ENCODE measurements at regions not wholly inside any gene's neighbourhood (a gene's known extent, or its start where the extent isn't known, plus 50 kb on each side); places are given as distances from the start of the nearest gene placed in this dataset.

GRCh38 chr9:82105729-82106128 lies 117.2 kb downstream of the SPATA31D1 start:
- Histone ChIP-seq H3K27ac (ENCODE audit: extremely low read depth, low read depth, low read length) (no peak overlapping the region), H3K36me3 (ENCODE audit: control insufficient read depth in 2 of 2, insufficient read depth in 1 of 2, low read length in 2 of 2) (no peaks in the 10 kb centered on the region), H3K9me3 (ENCODE audit: control insufficient read depth, insufficient read depth, low read depth, low read length) (no peaks in the 10 kb centered on the region), H3K4me1 (ENCODE audit: control insufficient read depth, insufficient read depth, low read length) (no peaks in the 10 kb centered on the region), H3K4me3 (ENCODE audit: low read depth, low read length) (no peak overlapping the region)
- CTCF ChIA-PET = interaction anchor here (0.7 kb wide), 2 partner anchors 176 to 358 kb away, joined by 3 to 4 read pairs; no protein-coding TSS in a partner anchor
- TF ChIP-seq ZNF639 (tag by site-specific recombination; IDR thresholded peaks at IDR 0.05) (no peak), ZNF433 (tag by site-specific recombination; IDR thresholded peaks at IDR 0.05; ENCODE audit: low read depth) (no peak), GLI4 (tag by site-specific recombination; IDR thresholded peaks at IDR 0.05) (no peak), ZNF560 (tag by site-specific recombination; IDR thresholded peaks at IDR 0.05; ENCODE audit: borderline replicate concordance) (no peak)
- POLR2A ChIA-PET = no interaction called here

- ChIA-PET POLR2A (interaction anchor here (0.6 kb wide), 1 partner anchor 416 kb away, joined by 4 read pairs; no protein-coding TSS in a partner anchor), CTCF (interaction anchor here (0.7 kb wide), 2 partner anchors 175 to 359 kb away, joined by 3 to 4 read pairs; no protein-coding TSS in a partner anchor)
- no peak overlapping the region for H3K4me3 ChIP-seq (ENCODE audit: low read depth, low read length)
- TF ChIP-seq TSHZ1 (tag by site-specific recombination; IDR thresholded peaks at IDR 0.05; ENCODE audit: borderline replicate concordance) (no peak), ZNF138 (tag by site-specific recombination; IDR thresholded peaks at IDR 0.05; ENCODE audit: borderline replicate concordance) (no peak), ZNF133 (tag by site-specific recombination; IDR thresholded peaks at IDR 0.05) (no peak), ZNF423 (tag by site-specific recombination; IDR thresholded peaks at IDR 0.05) (no peak), ZNF660 (tag by site-specific recombination; IDR thresholded peaks at IDR 0.05) (no peak), MZF1 (tag by site-specific recombination; IDR thresholded peaks at IDR 0.05; ENCODE audit: borderline replicate concordance) (no peak), ZNF449 (tag by site-specific recombination; IDR thresholded peaks at IDR 0.05) (no peak), ZNF510 (tag by site-specific recombination; IDR thresholded peaks at IDR 0.05; ENCODE audit: insufficient replicate concordance) (no peak)
- H3K9me3 ChIP-seq (ENCODE audit: control insufficient read depth, insufficient read depth, low read depth, low read length) = no peaks in the 10 kb centered on the region
- H3K4me1 ChIP-seq (ENCODE audit: control insufficient read depth, insufficient read depth, low read length) = no peaks in the 10 kb centered on the region
- no peak overlapping the region for H3K27ac ChIP-seq (ENCODE audit: extremely low read depth, low read depth, low read length)
- no peaks in the 10 kb centered on the region for H3K36me3 ChIP-seq (ENCODE audit: control insufficient read depth in 2 of 2, insufficient read depth in 1 of 2, low read length in 2 of 2)
Observed at GRCh38 chr9:82106536-82106935, 118.0 kb downstream of the SPATA31D1 start.

- Histone ChIP-seq H3K36me3 (ENCODE audit: control insufficient read depth in 2 of 2, insufficient read depth in 1 of 2, low read length in 2 of 2) (no peaks in the 10 kb centered on the region), H3K4me3 (ENCODE audit: low read depth, low read length) (no peak overlapping the region), H3K27ac (ENCODE audit: extremely low read depth, low read depth, low read length) (no peak overlapping the region), H3K4me1 (ENCODE audit: control insufficient read depth, insufficient read depth, low read length) (no peaks in the 10 kb centered on the region), H3K9me3 (ENCODE audit: control insufficient read depth, insufficient read depth, low read depth, low read length) (no peaks in the 10 kb centered on the region)
- ChIA-PET CTCF (interaction anchor here (0.8 kb wide), 1 partner anchor 655 kb away, joined by 3 read pairs; no protein-coding TSS in a partner anchor), POLR2A (interaction anchor here (0.6 kb wide), 1 partner anchor 13 kb away, joined by 3 read pairs; no protein-coding TSS in a partner anchor)
- TF ChIP-seq ZNF335 (tag by site-specific recombination; conservative IDR thresholded peaks at IDR 0.05) (no peak), ZNF513 (tag by site-specific recombination; IDR thresholded peaks at IDR 0.05) (no peak), YY2 (tag by site-specific recombination; IDR thresholded peaks at IDR 0.05) (no peak), ZNF670 (tag by site-specific recombination; IDR thresholded peaks at IDR 0.05; ENCODE audit: low read depth) (no peak), ZNF510 (tag by site-specific recombination; IDR thresholded peaks at IDR 0.05; ENCODE audit: insufficient replicate concordance) (no peak), KLF17 (tag by site-specific recombination; IDR thresholded peaks at IDR 0.05) (no peak), KLF9 (tag by site-specific recombination; IDR thresholded peaks at IDR 0.05; ENCODE audit: low read depth) (no peak), ZNF248 (tag by site-specific recombination; IDR thresholded peaks at IDR 0.05) (no peak)
- TF ChIP-seq, protein P1, sequence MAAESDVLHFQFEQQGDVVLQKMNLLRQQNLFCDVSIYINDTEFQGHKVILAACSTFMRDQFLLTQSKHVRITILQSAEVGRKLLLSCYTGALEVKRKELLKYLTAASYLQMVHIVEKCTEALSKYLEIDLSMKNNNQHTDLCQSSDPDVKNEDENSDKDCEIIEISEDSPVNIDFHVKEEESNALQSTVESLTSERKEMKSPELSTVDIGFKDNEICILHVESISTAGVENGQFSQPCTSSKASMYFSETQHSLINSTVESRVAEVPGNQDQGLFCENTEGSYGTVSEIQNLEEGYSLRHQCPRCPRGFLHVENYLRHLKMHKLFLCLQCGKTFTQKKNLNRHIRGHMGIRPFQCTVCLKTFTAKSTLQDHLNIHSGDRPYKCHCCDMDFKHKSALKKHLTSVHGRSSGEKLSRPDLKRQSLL (tag by site-specific recombination; IDR thresholded peaks at IDR 0.05) = no peak
Observed at GRCh38 chr9:82108474-82108873, 119.9 kb downstream of the SPATA31D1 start.
